BJ (cell line): ENCODE measurements at regions not wholly inside any gene's neighbourhood (a gene's known extent, or its start where the extent isn't known, plus 50 kb on each side); places are given as distances from the start of the nearest gene placed in this dataset.
"Not testable (repeated sequence)": the region's sequence is repeated elsewhere in the genome, so short reads cannot be mapped to it uniquely, and the experiment has no call there.

ENCODE experiments used
- CTCF ChIA-PET: fragments of 350-600 bp; formaldehyde crosslinking; extraction: SDS; loops from one replicate; lab custom pipeline; 2021; ENCODE audit warnings: antibody characterized with exemption, inconsistent platforms; lab: Yijun Ruan, JAX
- POLR2A ChIA-PET: fragments of 300-600 bp; sonication (Branson Sonifier 250); formaldehyde crosslinking; extraction: SDS; loops from one replicate; lab custom pipeline; 2021; ENCODE audit warnings: antibody characterized with exemption; lab: Charles Lee
- DNase-seq: peaks from one replicate; pipeline ENCODE4 v3.0.0-alpha.2; 2011; ENCODE audit warnings: low read depth
- H3K27me3 ChIP-seq: 2 replicates; pipeline ENCODE4 v1.6.0; 2011; ENCODE audit warnings: low read length; ENCODE audit not compliant: control insufficient read depth, insufficient read depth
- H3K36me3 ChIP-seq: 2 replicates; pipeline ENCODE4 v1.5.1; 2011; ENCODE audit warnings: low read length; ENCODE audit not compliant: control insufficient read depth, insufficient read depth
- H3K4me3 ChIP-seq: 2 replicates; pipeline ENCODE4 v1.5.1; 2011; ENCODE audit warnings: low read depth, mild to moderate bottlenecking, control low read depth, low read length
- TF ChIP-seq, protein P1 (sequence below): IDR thresholded peaks from 2 replicates; pipeline ENCODE4 v1.5.1; 2011; ENCODE audit warnings: low read depth, mild to moderate bottlenecking, control low read depth, inconsistent platforms, low read length, moderate library complexity; ENCODE audit not compliant: insufficient read depth

DNA sequence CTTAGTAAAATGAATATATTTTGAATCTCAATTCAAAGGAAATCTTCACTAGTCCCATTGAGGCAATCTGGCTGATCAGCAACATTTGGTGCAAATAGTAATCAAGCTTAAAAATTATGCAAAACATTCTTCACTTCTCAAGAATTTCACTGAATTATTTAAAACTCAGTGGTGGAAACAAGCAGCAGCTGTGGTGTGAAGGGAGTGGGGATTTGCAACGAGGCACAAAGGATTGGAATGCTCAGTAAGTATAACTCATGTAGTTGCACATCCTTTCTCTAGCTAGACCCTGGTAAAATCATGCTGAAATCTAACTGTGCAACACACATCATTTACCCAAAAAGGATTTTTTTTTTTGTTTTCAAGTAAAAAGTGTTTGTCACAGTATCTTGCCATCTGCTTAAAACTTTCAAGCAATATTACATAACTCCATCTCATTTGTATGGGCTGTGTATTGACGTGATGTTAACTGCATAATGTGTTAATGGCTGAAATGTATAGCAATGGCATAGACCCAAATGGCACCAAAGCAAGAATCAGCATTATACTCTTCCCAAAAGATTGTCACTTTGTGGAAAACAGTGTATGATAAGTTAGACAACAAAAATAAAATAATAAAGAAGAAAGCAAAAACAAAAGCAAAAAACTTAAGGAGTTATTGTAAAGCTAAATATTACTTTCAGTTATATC is 816.6 kb downstream of the EPHA3 start:
- no peak for DNase-seq
- no peak overlapping the region for H3K4me3 ChIP-seq
- CTCF ChIA-PET = no interaction called here
- no peaks in the 10 kb centered on the region for H3K36me3 ChIP-seq
- no peaks in the 10 kb centered on the region for H3K27me3 ChIP-seq
- TF ChIP-seq, protein P1, sequence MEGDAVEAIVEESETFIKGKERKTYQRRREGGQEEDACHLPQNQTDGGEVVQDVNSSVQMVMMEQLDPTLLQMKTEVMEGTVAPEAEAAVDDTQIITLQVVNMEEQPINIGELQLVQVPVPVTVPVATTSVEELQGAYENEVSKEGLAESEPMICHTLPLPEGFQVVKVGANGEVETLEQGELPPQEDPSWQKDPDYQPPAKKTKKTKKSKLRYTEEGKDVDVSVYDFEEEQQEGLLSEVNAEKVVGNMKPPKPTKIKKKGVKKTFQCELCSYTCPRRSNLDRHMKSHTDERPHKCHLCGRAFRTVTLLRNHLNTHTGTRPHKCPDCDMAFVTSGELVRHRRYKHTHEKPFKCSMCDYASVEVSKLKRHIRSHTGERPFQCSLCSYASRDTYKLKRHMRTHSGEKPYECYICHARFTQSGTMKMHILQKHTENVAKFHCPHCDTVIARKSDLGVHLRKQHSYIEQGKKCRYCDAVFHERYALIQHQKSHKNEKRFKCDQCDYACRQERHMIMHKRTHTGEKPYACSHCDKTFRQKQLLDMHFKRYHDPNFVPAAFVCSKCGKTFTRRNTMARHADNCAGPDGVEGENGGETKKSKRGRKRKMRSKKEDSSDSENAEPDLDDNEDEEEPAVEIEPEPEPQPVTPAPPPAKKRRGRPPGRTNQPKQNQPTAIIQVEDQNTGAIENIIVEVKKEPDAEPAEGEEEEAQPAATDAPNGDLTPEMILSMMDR = no peak
- POLR2A ChIA-PET = no interaction called here

DNA sequence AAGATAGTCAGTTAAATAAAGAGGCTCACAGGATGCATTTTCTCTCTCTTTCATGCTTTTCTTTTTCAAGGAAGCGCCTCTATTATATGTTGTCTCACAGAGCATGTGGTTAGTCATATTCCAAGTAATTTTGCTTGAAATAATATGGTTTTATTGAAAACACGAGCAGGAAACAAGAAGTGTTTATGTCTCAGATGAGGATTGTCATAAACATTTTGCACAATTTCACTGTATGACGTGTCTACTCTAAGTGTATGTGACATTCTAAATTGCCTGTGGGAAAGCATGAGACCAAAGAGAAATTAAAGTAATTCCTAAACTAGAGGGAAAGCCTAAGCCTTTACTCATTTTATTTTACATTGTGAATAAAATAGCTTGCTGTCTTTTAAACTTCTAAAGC is 818.6 kb downstream of the EPHA3 start:
- TF ChIP-seq, protein P1 = no peak
- ChIA-PET CTCF (no interaction called here), POLR2A (no interaction called here)
- no peaks in the 10 kb centered on the region for H3K36me3 ChIP-seq
- H3K27me3 ChIP-seq = no peaks in the 10 kb centered on the region
- no peak for DNase-seq
- no peak overlapping the region for H3K4me3 ChIP-seq

DNA sequence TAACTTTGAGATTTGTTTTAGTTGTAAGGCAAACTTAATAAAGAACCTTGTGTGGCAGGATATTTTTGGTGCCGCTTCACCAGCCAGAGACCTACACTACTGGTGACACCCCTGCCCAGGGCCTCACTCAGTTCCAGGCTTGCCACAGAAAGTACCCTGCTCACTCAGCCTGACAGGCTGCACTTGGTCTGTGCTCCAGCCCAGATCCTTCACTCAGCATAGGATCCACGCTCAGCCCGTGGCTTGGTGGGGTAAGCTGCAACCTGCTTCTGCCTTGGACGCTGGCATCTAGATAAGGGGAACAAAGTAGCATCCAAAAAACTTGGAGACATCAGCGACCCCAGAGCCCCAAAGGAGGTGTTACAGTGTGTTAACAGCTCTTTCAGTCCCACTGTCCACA is 825.5 kb downstream of the EPHA3 start:
- no peaks in the 10 kb centered on the region for H3K27me3 ChIP-seq
- POLR2A ChIA-PET = no interaction called here
- CTCF ChIA-PET = no interaction called here
- no peak for DNase-seq
- no peaks in the 10 kb centered on the region for H3K36me3 ChIP-seq
- TF ChIP-seq, protein P1 = no peak
- H3K4me3 ChIP-seq = no peak overlapping the region

DNA sequence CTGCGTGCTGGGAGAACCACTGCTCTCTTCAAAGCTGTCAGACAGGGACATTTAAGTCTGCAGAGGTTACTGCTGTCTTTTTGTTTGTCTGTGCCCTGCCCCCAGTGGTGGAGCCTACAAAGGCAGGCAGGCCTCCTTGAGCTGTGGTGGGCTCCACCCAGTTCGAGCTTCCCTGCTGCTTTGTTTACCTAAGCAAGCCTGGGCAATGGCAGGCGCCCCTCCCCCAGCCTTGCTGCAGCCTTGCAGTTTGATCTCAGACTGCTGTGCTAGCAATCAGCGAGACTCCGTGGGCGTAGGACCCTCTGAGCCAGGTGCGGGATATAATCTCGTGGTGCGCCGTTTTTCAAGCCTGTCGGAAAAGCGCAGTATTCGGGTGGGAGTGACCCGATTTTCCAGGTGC is 837.0 kb downstream of the EPHA3 start:
- CTCF ChIA-PET, DNase-seq, H3K4me3 ChIP-seq, POLR2A ChIA-PET, H3K36me3 ChIP-seq, H3K27me3 ChIP-seq: not testable (repeated sequence)

DNA sequence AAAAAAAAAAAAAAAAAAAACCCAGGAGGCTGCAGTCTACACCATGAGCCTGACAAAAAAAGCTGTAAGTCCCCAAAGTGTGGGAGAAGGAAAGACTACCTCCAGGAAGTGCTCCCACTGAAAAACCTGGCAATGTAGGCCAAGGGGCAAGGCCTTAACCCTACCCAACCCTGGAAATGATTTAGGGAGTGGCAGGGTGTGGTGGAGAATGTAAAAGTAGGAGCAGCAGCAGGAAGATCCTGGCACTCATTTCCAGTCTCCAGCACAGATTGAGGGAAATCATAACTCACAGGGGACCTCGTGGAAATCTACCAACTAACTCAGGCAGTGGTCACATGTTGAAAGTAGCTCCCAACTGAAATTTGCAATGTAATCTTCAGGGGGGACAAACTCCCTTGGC is 839.5 kb downstream of the EPHA3 start:
- CTCF ChIA-PET = no interaction called here
- no peaks in the 10 kb centered on the region for H3K36me3 ChIP-seq
- DNase-seq = no peak
- H3K27me3 ChIP-seq = no peaks in the 10 kb centered on the region
- TF ChIP-seq, protein P1 = no peak
- H3K4me3 ChIP-seq = no peak overlapping the region
- POLR2A ChIA-PET = no interaction called here
